ENCODE measurements at regions not wholly inside any gene's neighbourhood (a gene's known extent, or its start where the extent isn't known, plus 50 kb on each side); places are given as distances from the start of the nearest gene placed in this dataset.
"Not testable (repeated sequence)": the region's sequence is repeated elsewhere in the genome, so short reads cannot be mapped to it uniquely, and the experiment has no call there.

DNA sequence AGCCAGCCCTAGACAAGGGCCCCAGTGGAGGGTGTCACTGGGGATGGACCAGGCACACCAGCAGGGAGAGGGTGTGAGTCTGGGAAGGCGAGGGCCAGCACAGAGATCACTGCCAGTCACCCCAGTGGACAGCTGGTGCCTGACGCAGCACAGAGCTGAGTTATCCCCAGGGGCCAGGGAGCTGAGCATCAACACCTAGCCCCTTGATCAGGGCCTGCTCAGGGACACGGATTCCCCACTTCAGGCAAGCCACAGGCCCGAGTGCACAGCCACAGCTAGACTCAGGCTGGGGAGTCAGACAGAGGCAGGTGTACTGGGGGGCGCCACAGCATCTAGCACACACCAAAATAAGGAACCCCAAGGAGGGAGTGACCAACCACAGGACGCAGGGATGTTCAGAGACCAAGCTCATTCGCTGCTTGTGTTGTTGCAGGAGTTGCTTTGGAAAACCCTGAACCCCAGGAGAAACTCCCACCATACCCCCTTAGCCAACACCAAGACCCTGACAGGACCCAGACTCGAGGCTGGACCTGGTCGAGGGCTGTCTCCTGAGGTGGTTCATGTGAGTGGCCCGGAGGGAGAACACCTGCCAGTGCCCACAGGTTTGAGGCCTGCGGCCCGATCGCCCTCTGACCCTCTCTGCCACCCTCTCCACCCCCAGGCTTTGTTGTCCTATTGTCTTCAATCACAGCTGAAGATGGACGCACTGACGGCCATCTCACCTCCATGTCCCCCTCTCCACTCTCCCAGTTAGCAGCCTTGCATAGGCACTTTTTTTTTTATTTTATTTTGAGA, 146.8 kb downstream of the TPRA1 start:
- H3K4me3 ChIP-seq (ENCODE audit: low read depth, low read length), result no peak overlapping the region

DNA sequence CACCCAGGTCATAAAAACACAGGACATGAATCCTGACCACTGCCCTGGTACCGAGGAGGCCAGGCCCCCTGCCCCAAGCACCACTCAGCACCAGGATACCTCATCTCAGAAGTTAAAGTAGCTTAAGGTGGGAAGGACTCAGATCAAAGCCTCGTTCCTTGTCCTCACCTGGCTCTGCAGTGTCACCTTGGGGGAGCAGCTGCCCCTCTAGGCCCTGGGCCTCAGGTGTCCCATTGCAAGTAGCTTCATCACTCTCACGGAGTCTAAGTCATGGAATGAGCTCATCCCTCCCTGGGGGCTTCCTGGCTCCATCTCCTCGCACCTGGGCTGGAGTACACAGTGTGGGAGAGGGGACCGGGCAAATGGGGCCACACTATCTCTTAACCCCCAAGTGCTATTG, 148.0 kb downstream of the TPRA1 start:
- no peak overlapping the region for H3K4me3 ChIP-seq (ENCODE audit: low read depth, low read length)

GRCh38 chr3:127441764-127442163, 148.8 kb downstream of the TPRA1 start:
- no peak overlapping the region for H3K4me3 ChIP-seq (ENCODE audit: low read depth, low read length)

- no peak overlapping the region for H3K4me3 ChIP-seq (ENCODE audit: low read depth, low read length)
Measured at GRCh38 chr3:127440384-127440783, 150.1 kb downstream of the TPRA1 start.

DNA sequence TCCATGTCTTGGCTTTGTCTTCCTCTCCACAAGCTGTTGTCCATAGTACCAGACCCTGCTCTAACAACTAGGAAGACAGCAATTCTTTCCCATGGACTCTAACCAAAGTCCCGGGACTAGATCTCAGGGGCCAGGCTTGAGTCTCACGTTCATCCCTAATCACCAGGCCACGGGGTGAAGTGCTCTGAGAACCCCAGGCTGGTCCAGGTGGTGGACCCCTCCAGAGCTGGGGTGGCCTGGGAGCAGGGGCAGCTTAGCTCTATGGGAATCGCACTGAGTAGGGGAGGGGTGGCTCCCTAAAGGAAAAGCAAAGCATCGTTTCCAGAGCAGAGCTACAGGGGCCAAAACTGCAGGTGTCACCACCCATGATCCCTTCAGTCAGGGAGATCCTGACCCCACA, 150.9 kb downstream of the TPRA1 start:
- H3K4me3 ChIP-seq (ENCODE audit: low read depth, low read length), result no peak overlapping the region

DNA sequence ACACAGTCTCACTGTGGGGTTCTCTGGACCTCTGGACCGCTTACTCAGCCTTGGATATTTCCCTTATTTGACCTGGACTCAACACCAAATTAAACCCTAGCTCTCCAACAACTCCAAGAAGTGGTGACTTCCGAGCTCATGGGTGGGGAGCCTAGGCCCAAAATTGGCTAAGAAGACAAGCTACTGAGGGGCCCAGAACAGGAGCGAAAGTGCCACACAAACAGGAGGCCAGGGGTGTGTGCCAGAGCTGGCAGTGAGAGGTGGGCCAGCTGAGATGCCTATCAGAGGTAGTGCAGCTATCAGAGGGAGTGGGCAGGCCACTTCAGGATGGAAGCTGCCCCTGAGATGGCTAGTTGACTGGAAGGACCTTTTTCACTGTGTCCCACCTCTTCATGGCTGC, 151.1 kb upstream of the PRR20G start:
- H3K4me3 ChIP-seq (ENCODE audit: low read depth, low read length), result no peak overlapping the region

DNA sequence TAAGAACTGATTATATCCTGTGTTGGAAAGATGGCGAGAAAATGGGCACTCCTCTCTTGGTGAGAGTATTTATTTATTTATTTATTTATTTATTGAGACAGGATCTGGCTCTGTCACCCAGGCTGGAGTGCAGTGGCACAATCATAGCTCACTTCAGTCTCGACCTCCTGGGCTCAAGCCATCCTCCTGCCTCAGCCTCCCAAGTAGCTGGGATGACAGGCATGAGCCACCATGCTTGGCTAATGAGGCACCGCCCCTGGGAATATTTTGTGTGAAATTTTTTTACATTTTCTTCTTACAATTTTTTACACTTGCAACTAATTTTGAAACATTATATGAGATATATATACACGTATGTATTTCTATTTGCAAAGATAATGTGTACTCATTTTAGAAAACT, 150.5 kb upstream of the PRR20G start:
- H3K4me3 ChIP-seq (ENCODE audit: low read depth, low read length), result no peak overlapping the region

- H3K4me3 ChIP-seq (ENCODE audit: low read depth, low read length), result not testable (repeated sequence)
Measured at GRCh38 chr3:127435299-127435698, 147.5 kb upstream of the PRR20G start.

DNA sequence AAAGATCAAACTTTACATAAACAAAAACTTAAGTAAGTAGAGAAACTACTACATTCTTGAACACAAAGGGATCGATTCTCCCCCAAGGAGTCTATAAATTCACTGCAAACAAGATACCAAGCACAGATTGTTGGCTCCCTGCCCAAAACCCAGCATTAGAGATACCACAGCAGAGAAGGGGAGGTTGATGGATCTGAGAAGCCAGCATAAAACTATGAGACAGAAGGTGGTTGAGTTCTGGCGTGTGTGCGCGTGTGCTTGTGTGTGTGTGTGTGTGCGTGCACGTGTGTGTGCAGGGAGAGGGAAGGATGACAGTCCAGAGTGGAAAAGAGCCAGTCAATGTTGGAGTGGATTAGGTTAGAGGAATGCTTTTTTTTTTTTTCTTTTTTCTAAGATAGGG, 143.2 kb upstream of the PRR20G start:
- H3K4me3 ChIP-seq (ENCODE audit: low read depth, low read length), result no peak overlapping the region

DNA sequence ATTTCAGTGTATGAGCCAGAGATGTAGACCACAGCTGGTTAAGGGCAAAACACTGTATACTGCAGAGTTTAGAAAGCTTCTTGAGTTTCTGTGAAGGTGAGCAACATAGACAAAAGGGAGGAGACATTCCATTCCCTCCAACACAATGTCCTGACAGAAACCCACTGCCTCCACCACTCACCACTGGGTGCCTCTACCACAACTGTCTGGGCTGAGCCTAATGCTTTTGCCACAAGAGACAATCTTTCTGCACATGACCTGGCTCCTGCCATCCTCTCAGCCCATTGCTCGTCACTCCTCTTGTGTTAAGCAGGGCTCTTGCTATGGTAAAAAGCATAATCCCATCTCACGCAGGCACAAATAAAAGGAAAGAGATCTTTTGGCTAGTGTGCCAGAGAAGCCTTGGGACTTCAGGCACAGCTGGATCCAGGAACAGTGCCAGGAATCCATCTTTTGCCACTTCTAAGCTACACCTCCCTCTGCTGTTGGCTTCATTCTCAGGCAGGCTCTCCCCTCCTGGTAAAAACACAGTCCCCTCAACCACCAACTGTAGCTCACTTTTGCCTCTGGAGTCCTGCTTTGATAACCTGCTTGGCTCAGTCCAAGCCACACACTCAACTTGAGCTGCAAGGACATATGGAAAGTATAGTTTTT, 140.6 kb upstream of the PRR20G start:
- H3K4me3 ChIP-seq (ENCODE audit: low read depth, low read length), result no peak overlapping the region

GRCh38 chr3:127427666-127428065, 139.8 kb upstream of the PRR20G start:
- H3K4me3 ChIP-seq (ENCODE audit: low read depth, low read length), result no peak overlapping the region

- H3K4me3 ChIP-seq (ENCODE audit: low read depth, low read length), result no peak overlapping the region
Measured at GRCh38 chr3:127427156-127427555, 139.3 kb upstream of the PRR20G start.

GRCh38 chr3:127426444-127427153, 138.8 kb upstream of the PRR20G start:
- no peak overlapping the region for H3K4me3 ChIP-seq (ENCODE audit: low read depth, low read length)

- no peak overlapping the region for H3K4me3 ChIP-seq (ENCODE audit: low read depth, low read length)
Measured at GRCh38 chr3:127425505-127426443, 137.9 kb upstream of the PRR20G start.

- H3K4me3 ChIP-seq (ENCODE audit: low read depth, low read length), result no peak overlapping the region
Measured at GRCh38 chr3:127424766-127425504, 137.1 kb upstream of the PRR20G start.

DNA sequence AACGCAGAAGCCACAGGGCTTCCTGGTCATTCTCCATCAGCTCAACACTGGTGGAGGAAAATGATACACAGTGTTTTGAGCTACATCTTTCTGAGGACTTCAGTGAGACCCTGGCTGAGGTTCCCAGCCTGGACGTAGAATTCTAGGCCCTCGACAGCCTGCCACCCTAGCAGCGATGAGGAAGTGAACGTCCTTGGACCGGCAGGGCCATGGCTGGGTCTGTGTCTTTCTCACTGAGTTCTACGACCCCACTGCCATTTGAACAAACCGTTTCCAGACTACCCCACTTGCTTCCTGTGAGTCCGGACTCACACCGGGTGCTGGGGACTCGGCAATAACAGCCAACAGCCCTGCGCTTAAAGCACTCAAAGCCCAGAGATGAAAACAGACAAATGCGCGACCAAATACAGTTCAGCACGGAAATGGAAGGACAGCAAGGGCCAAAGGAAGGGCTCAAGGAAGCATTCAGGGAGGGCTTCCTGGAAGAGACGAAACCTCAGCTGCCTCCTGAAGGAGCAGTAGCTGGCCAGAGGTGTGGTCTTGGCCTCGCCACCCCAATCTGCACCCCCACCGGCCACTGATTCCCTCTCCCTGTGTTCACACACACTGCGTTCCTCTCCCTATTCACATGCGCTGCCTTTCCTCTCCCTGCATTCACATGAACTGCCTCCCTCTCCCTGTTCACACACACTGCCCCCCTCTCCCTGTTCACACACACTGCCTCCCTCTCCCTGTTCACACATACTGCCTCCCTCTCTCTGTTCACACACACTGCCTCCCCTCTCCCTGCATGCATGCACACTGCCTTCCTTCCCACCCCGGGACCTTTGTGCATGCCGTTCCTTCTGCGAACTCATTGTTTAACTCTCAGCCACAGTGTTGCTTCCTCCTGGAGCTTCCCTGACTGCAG, 136.3 kb upstream of the PRR20G start:
- no peak overlapping the region for H3K4me3 ChIP-seq (ENCODE audit: low read depth, low read length)

- H3K4me3 ChIP-seq (ENCODE audit: low read depth, low read length), result no peak overlapping the region
Measured at GRCh38 chr3:127422663-127423375, 135.0 kb upstream of the PRR20G start.

- no peak overlapping the region for H3K4me3 ChIP-seq (ENCODE audit: low read depth, low read length)
Measured at GRCh38 chr3:127421943-127422662, 134.3 kb upstream of the PRR20G start.

Measured in iPS-11a (cell line).